ENCODE measurements at regions not wholly inside any gene's neighbourhood (a gene's known extent, or its start where the extent isn't known, plus 50 kb on each side); places are given as distances from the start of the nearest gene placed in this dataset.

DNA sequence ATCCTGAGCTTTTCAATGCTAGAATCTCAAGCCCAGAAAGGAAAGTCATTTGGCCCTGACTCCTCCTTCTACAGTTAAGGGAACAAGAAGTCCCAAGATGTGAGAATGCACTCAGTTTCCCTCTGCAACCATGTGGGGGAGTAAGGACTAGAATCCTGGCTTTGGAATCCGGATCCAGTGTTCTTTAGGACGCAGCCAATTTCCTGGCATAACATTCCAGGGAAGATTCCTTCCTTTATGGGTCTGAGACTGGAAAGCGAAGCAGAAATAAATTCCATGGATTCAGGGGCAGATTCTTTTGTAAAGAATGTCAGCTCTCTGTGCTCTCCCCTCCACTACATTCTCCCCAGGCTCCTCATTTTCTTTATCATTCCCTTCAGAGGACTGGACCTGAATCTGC lies 151.8 kb upstream of the SOX14 start:
- H3K27ac ChIP-seq: no peak overlapping the region
- TF ChIP-seq, protein P1, sequence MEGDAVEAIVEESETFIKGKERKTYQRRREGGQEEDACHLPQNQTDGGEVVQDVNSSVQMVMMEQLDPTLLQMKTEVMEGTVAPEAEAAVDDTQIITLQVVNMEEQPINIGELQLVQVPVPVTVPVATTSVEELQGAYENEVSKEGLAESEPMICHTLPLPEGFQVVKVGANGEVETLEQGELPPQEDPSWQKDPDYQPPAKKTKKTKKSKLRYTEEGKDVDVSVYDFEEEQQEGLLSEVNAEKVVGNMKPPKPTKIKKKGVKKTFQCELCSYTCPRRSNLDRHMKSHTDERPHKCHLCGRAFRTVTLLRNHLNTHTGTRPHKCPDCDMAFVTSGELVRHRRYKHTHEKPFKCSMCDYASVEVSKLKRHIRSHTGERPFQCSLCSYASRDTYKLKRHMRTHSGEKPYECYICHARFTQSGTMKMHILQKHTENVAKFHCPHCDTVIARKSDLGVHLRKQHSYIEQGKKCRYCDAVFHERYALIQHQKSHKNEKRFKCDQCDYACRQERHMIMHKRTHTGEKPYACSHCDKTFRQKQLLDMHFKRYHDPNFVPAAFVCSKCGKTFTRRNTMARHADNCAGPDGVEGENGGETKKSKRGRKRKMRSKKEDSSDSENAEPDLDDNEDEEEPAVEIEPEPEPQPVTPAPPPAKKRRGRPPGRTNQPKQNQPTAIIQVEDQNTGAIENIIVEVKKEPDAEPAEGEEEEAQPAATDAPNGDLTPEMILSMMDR (conservative IDR thresholded peaks at IDR 0.05): no peak

DNA sequence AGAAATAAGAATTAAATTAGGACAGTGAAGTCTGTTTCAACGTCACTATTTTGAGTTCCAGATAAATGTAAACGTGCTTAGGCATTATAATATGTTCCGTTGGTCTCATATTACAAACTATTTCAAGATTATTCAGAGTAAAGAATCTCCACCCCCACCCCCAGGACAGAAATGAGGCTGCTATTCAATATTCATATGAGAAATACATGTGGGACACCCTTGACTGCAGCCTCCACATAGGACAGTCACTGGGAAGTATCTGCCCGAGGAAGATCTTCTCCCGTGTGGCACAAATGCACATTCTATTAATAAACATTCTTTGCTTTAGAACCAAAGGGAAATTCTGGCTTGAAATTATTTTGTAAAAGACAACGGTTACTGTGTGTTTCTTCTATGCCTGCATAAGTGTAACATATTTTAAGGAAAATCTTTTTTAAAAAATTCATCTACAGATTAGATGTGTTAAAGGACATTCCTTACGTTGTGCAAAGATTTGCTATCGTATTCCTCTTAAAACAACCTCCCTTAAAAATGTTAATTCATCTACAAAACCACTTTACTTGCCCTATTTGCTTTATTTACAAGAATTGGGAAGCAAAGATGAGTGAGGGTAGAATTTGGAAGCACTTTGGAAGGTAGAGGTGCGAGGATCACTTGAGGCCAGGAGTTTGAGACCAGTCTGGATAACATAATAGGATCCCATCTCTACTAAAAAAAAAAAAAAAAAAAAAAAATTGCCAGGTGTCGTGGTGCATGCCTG lies 148.3 kb upstream of the SOX14 start:
- TF ChIP-seq, protein P1 (conservative IDR thresholded peaks at IDR 0.05): no peak

DNA sequence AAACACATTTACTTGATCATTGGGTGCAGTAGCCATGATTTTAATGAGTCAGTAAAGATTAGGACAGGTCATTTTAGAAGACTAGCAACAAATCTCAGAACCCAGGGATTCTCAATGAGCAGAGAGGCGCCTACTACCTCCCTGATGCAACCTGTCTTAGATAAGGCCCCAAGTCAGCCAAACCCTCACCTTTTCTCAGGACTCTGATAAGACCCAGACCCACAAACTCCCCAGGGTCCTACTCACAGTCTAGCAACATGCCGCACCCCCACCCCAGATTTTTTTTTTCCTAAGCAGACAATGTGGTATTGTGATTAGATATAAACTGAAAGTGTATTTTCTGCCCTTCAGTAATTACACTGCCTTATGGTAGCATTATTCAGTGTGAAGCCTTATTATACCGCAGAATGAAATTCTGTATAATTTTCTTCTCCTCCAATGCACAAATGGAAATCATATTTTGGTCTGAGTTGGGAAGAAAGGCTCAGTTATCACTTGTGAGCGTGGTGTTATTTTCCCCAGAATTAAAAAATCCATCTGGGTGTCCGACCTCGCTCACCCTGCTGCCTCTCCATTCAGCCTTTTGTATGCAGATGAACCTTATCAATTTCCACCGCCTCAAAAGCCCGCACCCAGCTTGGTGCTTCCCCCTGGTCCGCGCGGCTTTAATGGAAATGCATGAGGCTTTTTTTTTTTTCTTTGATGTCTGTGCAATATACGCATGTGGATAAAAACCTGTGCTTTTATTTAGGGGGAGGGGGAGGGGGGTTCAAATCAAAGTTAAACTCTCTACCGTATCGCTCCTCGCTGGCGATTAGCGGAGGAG lies 122.0 kb upstream of the SOX14 start:
- TF ChIP-seq, protein P1 (conservative IDR thresholded peaks at IDR 0.05): no peak
- no peak overlapping the region for H3K27ac ChIP-seq

More for the DNA sequence above, 148.3 kb upstream of the SOX14 start:
- H3K27ac ChIP-seq: no peak overlapping the region

DNA sequence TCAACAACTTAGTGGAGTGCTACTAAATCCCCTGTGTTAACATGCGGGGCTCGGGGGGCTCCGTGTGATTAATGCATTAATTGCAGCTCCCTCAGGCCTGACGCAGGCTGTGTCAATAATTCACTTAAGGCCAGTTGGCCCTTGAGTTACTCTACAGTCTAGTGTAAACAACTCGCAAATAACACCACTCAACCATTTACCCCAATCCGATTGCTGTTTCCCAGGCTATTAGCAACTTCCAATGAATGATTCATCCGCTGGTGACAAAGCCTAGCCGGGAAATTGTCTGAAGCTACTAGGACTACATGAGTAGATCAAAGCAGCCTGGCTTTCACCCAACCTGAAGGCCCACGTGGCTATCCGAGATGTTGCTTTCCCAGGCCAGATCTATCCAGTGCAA lies 121.3 kb upstream of the SOX14 start:
- H3K27ac ChIP-seq: no peak overlapping the region
- TF ChIP-seq, protein P1 (conservative IDR thresholded peaks at IDR 0.05): no peak

DNA sequence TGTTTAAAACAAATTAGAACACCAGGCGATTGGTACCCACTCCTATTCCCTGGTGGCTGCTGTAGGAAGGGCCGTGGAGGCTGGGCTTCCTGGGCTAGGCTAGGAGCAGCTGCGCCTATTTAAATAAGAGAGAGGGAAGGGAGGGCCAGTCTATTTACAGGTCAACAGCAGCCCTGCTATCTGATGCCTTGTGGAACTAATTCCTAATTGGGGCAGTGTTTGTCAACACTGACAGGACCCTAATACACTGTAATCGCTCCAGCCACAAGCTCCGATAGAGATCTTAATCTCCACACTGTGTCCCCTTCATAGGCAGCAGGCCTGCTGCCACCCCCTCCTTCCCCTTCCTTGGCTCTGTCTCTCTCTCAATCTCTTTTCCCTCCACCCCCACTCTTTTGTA lies 116.9 kb upstream of the SOX14 start:
- TF ChIP-seq, protein P1 (conservative IDR thresholded peaks at IDR 0.05): no peak
- H3K27ac ChIP-seq: no peak overlapping the region

DNA sequence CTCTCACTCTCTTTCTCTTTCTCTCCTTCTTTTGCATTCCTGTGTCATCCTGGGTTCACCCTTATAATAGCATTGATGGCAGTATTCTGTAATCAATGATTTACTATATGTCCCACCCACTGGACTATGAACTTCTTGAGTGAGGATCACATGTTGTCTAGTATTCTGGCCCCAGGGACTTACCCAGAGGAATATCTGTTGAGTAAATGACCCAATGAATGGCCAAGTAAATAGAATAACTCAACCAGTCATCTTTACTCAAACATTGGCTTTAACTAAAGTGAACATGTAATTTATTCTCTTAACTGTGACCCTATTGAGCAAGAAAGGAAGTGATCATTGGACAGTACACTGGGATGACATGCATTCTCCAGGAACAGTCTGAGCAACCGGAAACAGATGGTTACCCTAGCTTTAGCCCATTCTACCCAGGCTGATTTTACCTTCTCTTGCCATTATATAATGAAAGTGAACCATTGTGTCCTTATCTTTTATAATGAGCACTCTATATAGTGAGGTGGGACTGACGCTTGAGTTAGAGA lies 94.5 kb upstream of the SOX14 start:
- no peak overlapping the region for H3K27ac ChIP-seq
- TF ChIP-seq, protein P1 (conservative IDR thresholded peaks at IDR 0.05): no peak

DNA sequence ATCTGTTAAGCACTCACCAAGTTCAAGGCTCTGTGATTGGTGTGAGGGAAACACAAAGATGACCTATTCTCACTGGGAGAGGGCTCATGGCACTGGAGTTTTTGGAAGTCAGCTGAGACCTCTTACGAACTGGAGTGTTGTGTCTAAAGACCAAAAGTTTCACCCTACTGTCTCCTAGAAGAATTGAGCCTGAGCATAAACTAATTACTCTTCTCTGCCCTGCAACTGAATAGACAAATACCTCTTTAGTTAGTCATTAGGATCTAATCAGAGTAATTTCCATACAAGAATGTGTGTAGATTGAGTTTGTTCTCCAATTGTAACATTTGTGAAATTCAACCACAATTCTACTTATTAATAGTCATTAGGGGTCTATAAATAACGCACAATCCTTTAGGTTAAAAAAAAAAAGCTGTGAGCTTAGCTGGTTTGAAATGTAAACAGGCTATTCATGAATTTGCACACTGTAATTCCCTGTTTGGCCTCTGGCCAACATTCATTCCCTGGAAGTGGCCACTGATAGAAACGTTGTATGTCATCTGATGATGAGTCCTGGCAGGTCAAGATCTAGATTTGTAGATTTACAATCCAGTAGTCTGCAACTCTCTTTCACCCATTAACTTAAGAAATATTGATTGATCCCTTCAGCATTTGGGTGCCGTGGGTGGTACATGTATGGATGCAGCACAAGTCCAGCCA lies 76.8 kb upstream of the SOX14 start:
- TF ChIP-seq, protein P1 (conservative IDR thresholded peaks at IDR 0.05): no peak

More for the DNA sequence above, 76.8 kb upstream of the SOX14 start:
- H3K27ac ChIP-seq: no peak overlapping the region
